SKM-1 treated with dmso at 0.1 percent for 144 hours (cell line): ENCODE measurements at regions not wholly inside any gene's neighbourhood (a gene's known extent, or its start where the extent isn't known, plus 50 kb on each side); places are given as distances from the start of the nearest gene placed in this dataset.

Experiments used
- DNase-seq: peaks from one replicate; lab custom pipeline; 2025; ENCODE audit not compliant: unreplicated experiment; lab: John Stamatoyannopoulos, UW

DNA sequence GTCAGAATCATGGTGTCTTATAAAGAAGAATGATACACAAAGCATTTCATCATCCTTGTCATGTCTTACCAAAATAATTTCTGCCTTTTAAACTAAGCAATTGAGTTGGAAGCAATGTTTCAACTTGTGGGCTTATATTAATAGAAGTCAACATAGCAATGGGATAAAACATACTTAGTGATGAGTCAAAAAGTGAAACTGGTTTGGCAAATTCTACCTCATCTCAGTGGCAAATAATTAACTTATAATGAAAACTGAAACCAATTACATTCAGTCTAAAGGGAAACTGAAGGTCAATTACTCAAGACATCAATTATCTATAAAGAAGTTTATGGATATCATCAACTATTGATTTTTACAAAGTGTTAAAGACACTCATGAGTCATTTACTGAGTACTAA, 463.8 kb downstream of the BMP2 start:
- no peak for DNase-seq

DNA sequence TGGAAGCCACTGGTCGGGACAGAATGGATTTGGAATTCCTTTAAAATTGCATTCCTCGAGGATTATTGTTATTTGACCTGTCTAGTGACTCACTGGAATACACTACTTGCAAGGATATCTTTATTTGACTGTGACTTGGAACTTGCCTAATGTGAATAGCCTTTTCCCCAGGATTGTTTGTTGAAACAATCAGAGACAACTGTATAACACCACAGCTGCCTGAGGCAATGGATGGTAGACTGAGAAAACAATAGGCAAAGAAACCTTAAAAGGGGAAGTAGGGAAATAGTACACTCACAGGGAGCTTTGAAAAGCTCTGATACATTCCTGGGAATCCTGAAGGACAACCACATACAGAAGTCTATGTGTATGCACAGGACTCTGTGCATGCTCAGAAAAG, 465.3 kb downstream of the BMP2 start:
- no peak for DNase-seq

DNA sequence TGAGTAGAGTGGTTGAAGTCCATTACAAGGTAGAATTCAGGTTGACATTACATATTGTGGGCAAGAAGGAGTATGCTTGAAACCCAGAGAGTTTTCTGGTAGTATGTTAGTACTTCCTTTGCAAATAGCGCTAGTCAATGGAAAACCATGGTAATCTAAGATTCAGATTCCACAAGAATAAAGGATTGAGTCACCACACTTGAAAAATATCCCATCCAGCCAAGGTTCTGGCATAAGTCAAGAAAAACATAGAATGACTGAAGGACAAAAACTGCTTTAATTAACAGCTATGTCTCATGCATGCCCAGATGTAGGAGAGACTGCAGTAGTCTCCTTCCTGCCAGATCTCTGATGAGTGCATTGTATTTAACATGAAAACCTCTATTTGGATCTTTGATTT, 469.8 kb downstream of the BMP2 start:
- DNase-seq: no peak

DNA sequence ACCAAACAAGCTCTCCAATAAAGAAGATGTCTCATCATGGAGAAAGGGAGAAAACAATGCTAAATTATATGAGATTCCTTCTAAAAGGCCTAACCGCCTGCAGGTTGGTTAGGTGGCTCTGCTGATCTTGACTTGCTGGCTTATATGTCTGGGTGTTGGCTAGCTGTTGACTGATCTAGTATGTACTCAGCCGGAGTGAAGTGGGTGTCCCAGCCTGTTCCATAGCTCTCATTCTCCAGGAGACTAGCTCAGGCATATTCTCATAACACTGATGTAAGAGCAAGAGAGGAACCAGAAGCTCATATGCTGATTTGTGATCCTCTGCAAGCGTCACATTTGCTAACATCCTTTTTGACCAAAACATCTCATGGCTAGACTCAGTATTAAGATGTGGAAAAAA, 473.0 kb downstream of the BMP2 start:
- DNase-seq: no peak

DNA sequence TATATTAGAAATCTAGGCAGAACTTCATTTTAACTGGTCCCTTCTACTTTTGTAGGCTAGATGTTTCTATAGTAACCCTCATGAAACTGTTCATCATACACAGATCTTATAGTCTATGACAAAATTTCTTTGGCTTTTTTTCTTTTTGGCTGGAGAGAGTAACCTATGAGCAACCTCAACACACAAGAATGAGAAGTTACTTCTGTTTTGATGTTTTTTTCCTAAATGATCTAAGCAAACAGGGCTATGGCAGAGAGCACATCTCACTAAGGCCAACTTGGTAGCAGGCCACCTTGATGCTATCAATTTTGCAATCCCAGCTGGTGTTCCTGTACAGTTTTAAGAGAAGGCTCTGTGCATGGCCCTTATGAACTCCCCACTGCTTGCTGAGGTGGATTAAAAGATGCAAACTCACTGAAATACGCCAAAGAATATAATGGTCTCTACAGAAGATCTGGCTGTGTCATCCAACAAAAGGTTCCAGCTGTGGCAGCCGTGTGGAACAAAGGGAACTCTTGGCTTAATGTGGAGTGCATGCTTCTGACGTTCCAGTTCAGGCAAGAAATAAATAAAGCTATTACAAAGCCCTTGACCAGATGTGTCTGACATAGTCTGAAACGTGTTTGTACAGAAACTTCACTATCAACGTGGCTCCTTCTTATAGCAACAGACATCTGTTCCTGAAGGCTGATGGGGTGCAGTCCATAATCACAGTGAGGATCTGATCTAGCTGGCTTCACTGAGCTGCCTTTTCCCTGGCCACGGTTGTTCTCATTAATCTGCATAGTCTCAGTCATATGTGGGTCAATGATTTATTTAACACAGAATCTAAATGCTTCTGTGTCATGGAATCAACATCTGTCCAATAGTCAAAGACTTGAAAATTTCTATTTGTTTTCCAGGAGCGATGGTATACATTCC, 481.1 kb downstream of the BMP2 start:
- DNase-seq: no peak

DNA sequence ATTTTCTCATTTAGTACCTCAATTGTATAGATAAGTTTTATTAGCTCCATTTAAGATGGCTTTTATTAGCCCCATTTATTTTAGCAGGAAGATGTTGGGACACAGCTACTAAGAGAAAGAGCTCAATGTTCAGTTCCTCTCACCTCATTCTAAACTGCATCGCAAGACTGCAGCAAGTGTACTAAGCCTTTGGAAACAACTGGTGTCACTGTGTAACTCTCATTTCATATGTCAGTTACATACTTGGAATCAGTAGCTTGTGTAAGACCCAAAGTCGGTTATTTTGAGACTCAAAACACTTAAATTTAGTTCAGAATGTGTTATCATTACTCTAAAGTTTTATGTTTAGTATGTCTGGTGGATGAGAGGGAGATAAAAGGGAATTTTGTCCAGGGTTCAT, 482.9 kb downstream of the BMP2 start:
- no peak for DNase-seq

DNA sequence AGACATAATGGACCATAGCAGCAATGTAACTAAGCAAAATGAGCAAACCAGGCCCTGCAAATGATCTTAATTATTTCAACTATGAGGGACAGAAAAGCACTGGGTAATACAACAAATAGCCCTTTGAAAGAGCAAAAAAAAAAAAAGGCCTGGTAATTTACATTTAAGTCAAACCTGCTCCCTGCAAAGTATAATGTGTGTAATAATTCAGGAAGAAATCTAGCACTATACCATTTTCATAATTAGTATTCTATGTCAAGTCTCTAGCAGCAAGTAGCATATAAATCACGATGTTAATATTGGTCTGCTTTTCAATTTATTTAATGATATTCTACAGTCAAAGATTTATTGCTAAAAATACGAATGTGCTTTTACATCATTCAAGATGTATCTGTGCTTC, 489.6 kb downstream of the BMP2 start:
- no peak for DNase-seq

DNA sequence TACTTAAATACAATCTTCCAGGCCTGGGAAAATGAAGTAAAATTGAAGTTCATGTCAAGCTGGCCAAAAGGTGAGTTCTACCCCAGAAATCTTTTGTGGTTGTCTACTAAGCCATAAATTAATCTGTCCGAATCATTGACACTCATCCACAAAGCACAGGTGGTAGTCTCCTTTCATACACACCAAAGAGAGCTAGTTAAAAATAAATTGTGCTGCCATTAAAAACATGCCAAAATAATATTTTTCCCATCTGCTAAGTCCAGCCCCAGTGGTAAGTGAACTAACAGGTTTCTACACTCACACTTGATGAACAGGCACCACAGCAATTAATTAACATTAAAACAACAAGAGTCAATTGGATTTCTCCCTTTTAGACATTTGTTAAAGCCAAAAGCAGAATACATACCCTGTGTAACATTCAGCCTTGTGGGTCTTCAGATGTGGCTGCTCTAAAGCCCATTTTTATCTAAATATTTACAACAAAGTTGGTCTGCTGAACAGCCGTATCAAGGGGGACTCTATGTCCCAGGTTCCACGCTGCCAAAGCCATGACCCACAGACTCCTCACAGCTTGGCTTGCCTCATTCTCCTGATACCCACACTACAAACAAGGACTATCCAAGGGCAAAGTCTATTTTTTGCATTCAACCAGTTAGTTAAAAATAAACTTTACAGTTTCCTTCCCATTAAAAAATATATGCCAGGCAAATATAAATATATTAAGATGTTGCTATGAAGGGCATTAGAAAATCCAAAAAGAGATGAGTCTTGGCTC, 490.4 kb downstream of the BMP2 start:
- no peak for DNase-seq

DNA sequence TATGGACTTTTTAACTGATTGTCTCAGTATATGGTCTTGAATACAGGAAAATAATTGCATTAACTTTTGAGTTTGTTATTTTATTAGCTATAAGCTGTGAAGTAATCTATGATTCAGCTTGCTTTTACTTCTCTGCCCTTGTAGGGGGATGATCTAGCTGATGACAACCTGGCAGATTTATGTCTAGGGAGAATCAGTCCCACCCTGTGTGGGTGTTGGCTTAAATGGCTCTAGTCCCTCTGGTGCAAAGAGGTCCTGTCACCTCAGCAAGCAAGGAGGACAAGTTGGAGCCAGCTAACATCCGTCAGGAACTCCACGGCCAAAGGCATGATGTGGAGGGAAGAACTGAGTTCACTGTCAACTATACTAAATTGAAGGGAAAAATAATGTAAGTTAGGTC, 495.3 kb downstream of the BMP2 start:
- no peak for DNase-seq

DNA sequence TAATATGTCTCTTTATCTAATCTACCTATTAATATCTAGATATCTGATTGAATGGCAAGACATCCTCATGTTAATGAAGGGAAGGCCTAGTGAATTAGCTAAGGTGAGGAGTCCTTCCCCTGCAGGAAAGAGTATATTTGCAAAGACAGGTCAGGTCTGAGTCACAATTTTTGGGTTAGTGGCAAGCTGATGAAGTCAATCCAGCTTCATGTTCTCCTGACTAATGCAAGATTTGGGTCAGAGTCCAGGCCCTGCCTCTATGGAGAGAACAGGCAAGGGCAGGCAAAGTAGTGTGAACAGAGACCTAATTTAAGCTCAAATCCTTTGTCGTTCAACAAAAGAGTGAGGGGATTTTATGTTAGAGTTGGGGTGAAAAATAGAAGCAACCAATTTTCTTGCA, 496.7 kb downstream of the BMP2 start:
- DNase-seq: no peak

DNA sequence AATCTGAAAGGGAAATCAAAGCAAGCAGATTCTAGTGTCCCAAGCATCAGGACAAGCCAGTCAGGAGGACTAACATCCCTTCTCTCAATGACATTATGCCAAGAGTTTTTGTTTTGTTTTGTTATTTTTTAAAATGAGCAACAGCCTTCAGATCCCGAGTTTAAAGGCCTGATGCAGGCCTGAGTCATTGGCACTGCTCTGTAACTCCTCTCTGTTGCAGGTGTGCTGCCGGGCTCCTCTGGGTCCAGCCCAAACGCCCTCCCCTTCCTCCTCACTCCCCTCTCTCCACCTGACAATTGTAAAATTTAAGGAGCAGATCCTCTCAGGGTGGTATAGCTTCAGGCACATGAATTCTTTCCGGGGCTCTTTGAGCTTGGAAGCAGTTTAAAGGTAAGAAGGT, 502.0 kb downstream of the BMP2 start:
- no peak for DNase-seq

DNA sequence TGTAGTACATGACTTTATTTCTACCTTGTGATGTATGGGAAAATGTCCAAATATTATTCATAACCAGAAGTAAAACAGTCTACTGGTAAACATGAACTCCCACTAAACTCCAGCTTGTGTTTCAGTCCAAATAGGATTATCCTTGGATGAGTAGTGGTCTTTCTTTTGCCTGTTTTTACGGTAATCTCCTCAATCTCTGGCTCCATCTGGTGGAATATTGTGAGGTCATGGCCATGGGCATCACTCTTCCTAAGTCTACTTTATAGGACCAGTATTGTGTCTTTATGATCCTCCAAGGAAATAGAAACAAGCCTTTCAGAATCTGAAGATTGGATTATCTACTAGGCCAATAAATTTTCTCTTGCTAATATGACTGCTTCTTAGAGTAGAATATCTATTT, 505.0 kb downstream of the BMP2 start:
- DNase-seq: no peak

DNA sequence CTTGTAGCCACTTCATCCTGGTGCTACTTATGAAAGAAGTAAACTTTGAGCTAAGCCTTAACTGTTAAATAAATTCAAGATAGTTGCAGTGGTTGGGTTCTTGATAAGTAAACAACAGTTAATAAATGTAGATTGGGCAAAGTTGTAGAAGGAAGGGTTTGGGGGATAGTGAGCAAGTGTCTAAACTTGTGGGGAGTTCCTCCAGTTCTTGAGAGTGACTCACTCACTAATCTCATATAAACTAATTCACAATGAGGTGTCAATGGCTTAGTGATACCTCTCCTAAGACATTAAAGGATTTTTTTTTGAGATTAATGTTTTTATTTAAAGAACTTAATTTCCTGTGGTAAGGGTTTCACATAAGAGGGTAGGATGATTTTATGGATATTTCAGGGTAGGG, 507.4 kb downstream of the BMP2 start:
- no peak for DNase-seq

DNA sequence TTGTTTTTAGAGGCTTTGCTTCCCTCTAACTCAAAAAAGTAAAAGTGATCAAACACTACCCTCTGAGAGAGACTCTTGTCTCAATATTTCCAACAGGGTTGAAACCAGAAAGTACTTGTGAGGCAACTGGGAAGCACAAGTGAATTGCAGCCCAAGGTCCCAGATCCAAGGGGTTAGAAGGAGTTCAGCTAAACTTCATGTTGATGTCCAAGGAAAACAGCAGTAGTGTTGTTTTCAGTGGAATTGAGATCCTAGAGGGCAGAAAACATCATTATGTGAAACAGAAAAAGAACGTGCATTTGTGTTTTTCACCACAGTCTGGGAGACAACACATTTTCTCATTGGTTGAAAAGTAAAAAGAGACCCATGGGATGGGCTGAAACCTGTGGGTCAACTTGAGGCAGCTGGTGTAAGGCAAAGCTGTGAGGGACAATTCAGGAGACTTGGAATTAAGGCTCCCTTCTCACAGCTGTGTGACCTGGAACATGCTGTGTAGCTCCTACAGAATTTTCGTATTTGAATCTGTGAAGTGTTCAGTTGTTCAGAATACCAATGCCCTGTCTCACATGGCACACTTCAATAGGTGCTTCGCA, 508.3 kb downstream of the BMP2 start:
- no peak for DNase-seq

DNA sequence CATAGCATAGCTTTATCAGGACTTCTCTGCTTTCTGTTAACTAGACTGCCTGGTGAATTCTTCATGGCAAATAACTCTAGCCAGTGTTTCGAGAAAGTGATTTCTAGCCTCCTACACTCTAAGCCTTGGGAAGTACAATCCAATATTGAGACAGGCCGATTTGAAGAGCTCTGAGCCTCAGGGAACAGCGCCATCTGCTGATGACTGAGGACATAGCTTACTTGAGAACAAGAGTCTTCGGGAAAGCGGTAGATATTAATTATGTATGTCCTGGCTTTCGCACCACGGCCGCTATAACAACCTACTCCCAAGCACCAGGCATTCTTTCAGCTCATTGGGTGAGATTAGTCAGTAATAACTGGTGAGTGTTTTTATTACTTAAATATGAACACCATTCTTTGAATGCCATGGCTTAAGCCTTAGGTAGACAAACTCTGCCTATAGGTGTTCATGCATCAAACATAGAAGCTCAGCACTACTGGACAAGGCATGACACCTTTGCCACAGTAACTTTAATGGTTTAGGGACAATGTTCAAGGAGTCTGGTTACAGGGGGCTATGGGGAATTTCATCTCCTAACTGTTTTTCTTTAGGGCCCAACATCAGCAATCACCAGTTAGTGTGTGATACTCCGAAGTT, 518.6 kb downstream of the BMP2 start:
- DNase-seq: peak; percentile 12

DNA sequence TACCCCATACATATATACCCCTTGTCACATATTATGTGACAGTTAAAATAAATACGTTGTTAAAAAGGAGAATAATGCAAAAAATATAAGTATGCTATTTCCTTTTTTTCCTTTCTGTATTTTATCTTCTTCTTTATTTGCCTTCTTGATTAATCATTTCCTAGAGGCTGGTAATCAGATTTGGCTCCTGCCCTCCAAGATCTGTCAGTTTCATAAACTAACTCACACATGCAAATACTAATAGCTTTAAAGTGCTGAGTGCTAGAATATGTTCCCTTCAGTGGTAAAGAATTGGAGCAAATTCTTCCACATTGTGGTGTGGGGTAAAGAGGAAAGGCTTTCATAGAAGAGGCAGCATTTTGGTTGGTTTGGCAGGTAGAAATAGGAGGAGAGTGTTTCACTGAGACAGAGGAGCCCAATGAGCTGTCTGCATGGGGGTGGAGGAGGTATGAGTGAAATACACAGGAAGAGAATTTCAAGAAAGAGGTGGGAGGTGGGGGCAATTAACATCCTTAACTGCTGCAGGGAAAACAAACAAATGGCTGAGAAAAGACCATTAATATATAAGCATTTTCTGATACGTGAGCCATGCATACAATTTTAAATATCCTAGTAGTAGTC, 523.9 kb downstream of the BMP2 start:
- DNase-seq: no peak

DNA sequence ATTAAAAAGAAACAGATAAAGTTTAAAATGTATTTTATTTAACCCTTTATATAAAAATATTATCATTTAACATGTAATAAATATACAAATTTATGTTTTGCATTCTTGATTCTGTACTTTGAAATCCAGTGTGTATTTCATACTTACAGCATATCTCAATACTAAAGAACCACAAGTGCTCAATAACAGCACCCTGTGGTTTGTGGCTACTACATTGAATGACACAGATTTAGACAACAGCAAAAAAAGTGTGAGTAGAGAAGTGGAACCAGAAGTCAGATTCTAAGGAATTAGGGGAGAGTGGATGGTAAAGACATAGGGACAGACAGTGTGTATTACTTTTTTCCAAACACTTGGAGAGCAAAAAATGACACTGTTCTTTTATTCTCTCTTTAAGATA, 524.5 kb downstream of the BMP2 start:
- no peak for DNase-seq

DNA sequence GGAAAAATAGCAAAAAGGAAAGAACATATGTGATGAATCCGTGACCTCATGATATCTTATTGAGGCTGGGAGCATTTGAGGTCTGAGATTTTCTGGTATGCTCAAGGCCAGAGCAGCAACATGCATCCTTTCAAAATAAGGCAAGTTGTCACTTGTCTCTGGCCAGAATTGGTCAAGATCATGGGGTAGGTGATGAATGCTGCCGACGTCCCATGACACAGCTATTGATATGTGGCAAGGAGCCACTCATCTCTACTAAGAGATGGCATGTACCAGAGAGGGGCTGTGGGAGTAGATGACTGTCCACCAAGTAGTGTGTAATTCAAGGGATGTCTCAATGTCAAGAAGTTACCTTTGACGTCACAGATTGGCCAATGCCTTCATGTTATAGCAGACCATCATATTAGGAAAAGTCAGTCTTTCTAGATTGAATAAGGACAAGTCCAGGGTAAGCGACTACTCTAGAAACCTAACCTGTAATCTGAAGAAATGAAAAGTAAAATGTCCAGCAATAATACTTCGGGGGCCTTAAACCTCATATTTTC, 527.4 kb downstream of the BMP2 start:
- DNase-seq: no peak

DNA sequence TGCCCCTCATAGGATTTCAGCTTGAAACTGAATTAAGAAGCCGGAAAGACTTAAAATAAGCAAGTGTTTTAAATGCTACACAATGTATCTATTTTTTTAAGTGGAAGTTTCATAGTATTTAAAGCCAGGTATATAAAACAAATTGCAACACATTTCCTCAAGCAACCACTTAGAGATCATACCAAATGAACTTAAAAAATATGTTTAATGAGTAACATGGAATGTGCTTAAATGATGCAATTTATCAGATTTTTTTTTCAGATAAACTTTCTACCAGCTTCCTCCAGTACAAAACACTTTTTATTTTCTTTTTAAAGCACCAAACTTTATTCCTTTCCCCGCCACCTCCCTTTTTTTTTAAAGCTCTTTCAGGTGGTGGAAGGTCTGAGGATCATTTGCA, 534.3 kb downstream of the BMP2 start:
- no peak for DNase-seq

DNA sequence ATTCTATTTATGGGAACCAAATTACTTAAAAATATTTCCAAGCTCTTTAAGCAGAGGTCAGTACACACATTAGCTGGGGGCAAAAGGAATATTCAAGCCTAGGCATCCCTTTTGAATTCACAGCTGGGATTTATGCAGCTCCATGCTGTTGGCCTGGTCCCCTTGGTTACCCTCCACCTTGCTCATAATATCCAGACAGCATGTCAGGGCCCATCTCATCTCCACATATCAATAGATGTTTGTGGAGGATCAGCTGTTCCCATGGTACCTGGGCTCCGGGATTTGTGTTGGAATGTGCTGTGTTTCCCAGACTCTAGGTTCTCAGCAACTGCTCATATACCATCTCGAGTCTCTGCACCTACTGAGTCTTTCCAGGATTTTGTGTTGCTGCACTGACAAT, 534.8 kb downstream of the BMP2 start:
- no peak for DNase-seq

DNA sequence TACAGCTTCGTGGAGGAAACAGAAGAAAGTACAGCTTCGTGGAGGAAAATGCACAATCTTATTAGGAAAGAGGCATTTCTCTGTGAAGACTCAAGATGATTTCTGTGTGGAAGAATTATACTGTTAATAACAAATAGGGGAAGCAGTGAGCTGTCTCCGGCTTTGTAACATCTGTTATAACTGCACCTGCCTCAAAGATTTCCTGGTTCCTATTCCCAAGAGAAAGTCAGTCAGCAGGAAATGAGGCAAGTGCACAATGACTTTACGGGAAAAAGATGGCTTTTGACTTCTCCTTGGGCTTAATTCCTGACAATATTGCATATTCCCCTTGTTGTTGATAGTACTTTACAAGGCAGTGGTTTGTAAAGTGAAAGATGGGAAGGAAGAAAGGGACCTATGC, 538.5 kb downstream of the BMP2 start:
- no peak for DNase-seq
